Activated CD4-positive, alpha-beta memory T cell treated with anti-CD3 and anti-CD28 coated beads, Interleukin-2, amount 10 ng/mL, durations not matched to agents 7 days and 5 days (primary cell): ENCODE measurements at regions not wholly inside any gene's neighbourhood (a gene's known extent, or its start where the extent isn't known, plus 50 kb on each side); places are given as distances from the start of the nearest gene placed in this dataset.

Experiments
- CTCF ChIA-PET: fragments of 350-600 bp; sonication (Branson Sonifier 250); formaldehyde crosslinking; loops from one replicate; lab custom pipeline; 2021; ENCODE audit warnings: antibody characterized with exemption, inconsistent platforms; lab: Charles Lee
- POLR2A ChIA-PET: fragments of 350-600 bp; sonication (Branson Sonifier 250); formaldehyde crosslinking; loops from one replicate; lab custom pipeline; 2021; ENCODE audit warnings: antibody characterized with exemption; lab: Charles Lee
- DNase-seq: peaks from one replicate; pipeline ENCODE4 v3.0.0-alpha.2; 2020
- H3K27ac Mint-ChIP-seq: one replicate; pipeline ENCODE4 v1.8.0; 2021; ENCODE audit warnings: mild to moderate bottlenecking, mixed read lengths
- H3K27me3 Mint-ChIP-seq: one replicate; pipeline ENCODE4 v1.8.0; 2021; ENCODE audit warnings: mixed read lengths
- H3K36me3 Mint-ChIP-seq: one replicate; pipeline ENCODE4 v1.8.0; 2021; ENCODE audit warnings: low read depth, mixed read lengths
- H3K4me1 Mint-ChIP-seq: one replicate; pipeline ENCODE4 v1.8.0; 2021; ENCODE audit warnings: mixed read lengths
- H3K4me3 Mint-ChIP-seq: one replicate; pipeline ENCODE4 v1.8.0; 2021; ENCODE audit warnings: mild to moderate bottlenecking, mixed read lengths
- H3K9me3 Mint-ChIP-seq: one replicate; pipeline ENCODE4 v1.8.0; 2021; ENCODE audit warnings: mixed read lengths

DNA sequence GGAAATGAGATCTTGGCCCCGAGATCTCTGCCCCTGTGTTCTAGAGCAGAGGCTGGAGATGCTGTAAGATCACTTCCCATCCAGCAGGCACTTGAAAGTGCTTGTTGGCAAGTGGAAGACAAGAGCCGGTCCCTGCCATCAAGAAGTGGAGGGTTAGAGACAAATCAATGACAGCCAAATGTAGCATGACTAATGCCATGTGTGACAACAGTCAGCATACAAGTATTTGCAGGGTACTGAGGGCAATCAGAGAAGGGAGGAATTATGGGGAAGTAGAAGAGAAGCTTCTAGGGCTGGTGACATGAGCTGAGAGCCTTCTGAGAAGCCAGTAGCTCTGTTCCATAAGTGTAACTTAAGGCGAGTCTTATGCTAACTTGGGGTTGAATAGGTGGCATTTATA, 58.6 kb downstream of the TMEM17 start:
- Mint-ChIP-seq H3K9me3 (no peaks in the 10 kb centered on the region), H3K4me1 (no peaks in the 10 kb centered on the region), H3K36me3 (no peaks in the 10 kb centered on the region), H3K4me3 (no peak overlapping the region), H3K27ac (no peak overlapping the region), H3K27me3 (peaks cover 1% of the 10 kb centered on the region)
- POLR2A ChIA-PET = no interaction called here
- no peak for DNase-seq
- CTCF ChIA-PET = interaction anchor here (4.1 kb wide), 1 partner anchor 10 kb away, joined by 14 read pairs; no protein-coding TSS in a partner anchor

- ChIA-PET POLR2A (no interaction called here), CTCF (interaction anchor here (4.1 kb wide), 1 partner anchor 11 kb away, joined by 14 read pairs; no protein-coding TSS in a partner anchor)
- H3K4me1 Mint-ChIP-seq = no peaks in the 10 kb centered on the region
- no peaks in the 10 kb centered on the region for H3K9me3 Mint-ChIP-seq
- H3K36me3 Mint-ChIP-seq = no peaks in the 10 kb centered on the region
- no peak overlapping the region for H3K27ac Mint-ChIP-seq
- H3K4me3 Mint-ChIP-seq = no peak overlapping the region
- no peak for DNase-seq
- peaks cover 3% of the 10 kb centered on the region for H3K27me3 Mint-ChIP-seq
Measured at GRCh38 chr2:62446491-62446890, 59.5 kb downstream of the TMEM17 start.

DNA sequence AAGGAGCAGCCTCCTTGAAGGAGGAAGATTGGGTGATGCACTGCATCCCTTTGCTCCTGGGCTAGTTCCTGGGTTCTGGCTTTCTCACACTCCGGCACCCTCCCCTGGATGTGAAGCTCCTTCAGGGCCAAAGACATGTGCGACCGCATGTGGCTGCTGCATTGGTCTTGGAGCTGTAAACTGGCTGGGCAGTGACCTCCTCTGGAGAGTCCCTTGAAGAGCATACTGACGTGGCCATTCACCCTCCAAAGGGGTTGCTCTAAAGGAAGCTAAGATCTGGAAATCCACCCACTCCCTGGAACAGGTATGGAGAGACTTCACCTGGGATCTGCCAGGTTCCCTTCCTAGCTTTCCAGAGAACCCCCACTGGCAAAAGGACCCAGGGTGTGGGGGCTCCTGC, 62.1 kb downstream of the TMEM17 start:
- no peak for DNase-seq
- Mint-ChIP-seq H3K27ac (no peak overlapping the region), H3K9me3 (no peaks in the 10 kb centered on the region), H3K4me3 (no peak overlapping the region), H3K36me3 (no peaks in the 10 kb centered on the region), H3K27me3 (peaks cover 4% of the 10 kb centered on the region), H3K4me1 (no peaks in the 10 kb centered on the region)
- ChIA-PET CTCF (no interaction called here), POLR2A (no interaction called here)

DNA sequence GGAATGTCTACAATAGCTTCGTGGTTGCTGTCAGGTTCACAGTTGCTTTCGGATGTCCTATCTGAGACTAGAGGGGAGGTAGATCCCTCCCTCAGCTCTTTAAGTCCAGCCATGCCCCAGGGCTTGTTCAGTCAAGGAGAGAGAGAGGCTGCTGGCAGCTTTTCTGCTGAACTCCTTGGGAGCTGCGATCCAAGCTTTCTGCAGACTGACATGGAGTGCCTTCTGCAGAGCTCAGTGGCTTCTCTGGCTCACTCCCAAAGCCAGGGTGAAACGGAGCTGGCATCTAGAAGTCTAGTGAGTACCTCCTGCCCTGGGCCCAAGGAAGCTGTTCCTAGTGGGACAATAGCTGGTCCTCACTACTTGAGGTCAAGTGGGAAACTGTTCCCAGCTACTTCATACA, 62.5 kb downstream of the TMEM17 start:
- H3K36me3 Mint-ChIP-seq = no peaks in the 10 kb centered on the region
- CTCF ChIA-PET = interaction anchor here (1.1 kb wide), 1 partner anchor 13 kb away, joined by 3 read pairs; no protein-coding TSS in a partner anchor
- no peak overlapping the region for H3K4me3 Mint-ChIP-seq
- POLR2A ChIA-PET = no interaction called here
- peaks cover 4% of the 10 kb centered on the region for H3K27me3 Mint-ChIP-seq
- no peak overlapping the region for H3K27ac Mint-ChIP-seq
- no peak for DNase-seq
- H3K4me1 Mint-ChIP-seq = no peaks in the 10 kb centered on the region
- H3K9me3 Mint-ChIP-seq = no peaks in the 10 kb centered on the region

- DNase-seq = no peak
- H3K4me3 Mint-ChIP-seq = no peak overlapping the region
- no peak overlapping the region for H3K27ac Mint-ChIP-seq
- ChIA-PET POLR2A (no interaction called here), CTCF (no interaction called here)
- no peaks in the 10 kb centered on the region for H3K4me1 Mint-ChIP-seq
- H3K36me3 Mint-ChIP-seq = no peaks in the 10 kb centered on the region
- H3K9me3 Mint-ChIP-seq = no peaks in the 10 kb centered on the region
- H3K27me3 Mint-ChIP-seq = peaks cover 4% of the 10 kb centered on the region
Measured at GRCh38 chr2:62441824-62442223, 64.2 kb downstream of the TMEM17 start.

DNA sequence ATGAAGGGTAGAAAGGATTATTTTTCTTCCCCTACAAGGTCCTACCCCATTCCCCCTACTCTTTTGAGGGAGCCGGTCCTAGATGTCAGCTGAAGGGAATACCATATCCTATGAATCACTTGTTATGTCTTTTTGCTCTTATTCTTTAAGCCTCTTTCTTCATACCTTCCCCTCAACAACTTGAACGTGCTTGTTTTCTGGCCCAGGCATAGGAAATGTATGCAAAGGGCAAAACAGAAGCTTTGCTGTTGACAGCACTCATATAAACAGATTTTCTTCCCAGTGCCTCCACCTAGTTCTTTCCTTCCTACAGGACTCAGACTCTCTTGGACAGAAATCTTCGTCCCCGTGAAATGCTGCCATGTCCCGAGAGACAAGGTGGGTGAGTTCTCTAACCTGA, 64.6 kb downstream of the TMEM17 start:
- no peaks in the 10 kb centered on the region for H3K36me3 Mint-ChIP-seq
- no peak overlapping the region for H3K27ac Mint-ChIP-seq
- no peaks in the 10 kb centered on the region for H3K4me1 Mint-ChIP-seq
- H3K9me3 Mint-ChIP-seq = no peaks in the 10 kb centered on the region
- ChIA-PET CTCF (no interaction called here), POLR2A (no interaction called here)
- no peak overlapping the region for H3K4me3 Mint-ChIP-seq
- DNase-seq = no peak
- peaks cover 4% of the 10 kb centered on the region for H3K27me3 Mint-ChIP-seq

DNA sequence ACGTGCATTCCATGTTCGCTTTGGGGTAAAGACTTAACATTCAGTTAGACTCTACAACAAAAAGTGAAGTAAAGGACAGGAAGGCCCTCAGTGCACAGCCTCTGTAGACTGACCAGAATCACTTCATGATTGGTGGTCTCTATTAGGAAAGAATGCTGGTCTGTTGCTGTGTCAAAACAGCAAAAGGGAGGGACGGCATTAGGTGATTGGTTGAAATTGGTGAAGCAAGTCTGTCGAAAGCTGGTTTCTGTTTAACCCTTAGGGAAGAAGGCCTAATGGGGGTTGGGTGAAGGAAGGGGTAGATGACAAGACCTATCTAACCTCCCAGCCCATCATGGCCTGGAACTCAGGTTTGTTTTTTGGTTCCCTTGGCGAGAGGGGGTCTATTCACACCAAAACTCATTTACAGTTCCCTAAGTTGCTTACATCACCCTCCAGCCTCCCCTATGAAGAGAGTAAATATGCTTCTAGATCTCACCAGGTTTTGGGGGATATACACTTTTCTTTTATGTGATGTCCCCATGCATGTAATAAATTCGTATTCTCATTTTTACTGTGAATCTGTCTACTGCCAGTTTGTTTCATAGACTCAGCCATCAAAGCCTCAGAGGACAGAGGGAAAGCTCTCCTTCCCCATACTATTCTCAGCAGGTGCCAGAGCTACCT, 65.6 kb downstream of the TMEM17 start:
- H3K4me3 Mint-ChIP-seq = no peak overlapping the region
- CTCF ChIA-PET = no interaction called here
- POLR2A ChIA-PET = no interaction called here
- no peaks in the 10 kb centered on the region for H3K9me3 Mint-ChIP-seq
- peaks cover 4% of the 10 kb centered on the region for H3K27me3 Mint-ChIP-seq
- no peak overlapping the region for H3K27ac Mint-ChIP-seq
- no peaks in the 10 kb centered on the region for H3K4me1 Mint-ChIP-seq
- no peak for DNase-seq
- H3K36me3 Mint-ChIP-seq = no peaks in the 10 kb centered on the region

DNA sequence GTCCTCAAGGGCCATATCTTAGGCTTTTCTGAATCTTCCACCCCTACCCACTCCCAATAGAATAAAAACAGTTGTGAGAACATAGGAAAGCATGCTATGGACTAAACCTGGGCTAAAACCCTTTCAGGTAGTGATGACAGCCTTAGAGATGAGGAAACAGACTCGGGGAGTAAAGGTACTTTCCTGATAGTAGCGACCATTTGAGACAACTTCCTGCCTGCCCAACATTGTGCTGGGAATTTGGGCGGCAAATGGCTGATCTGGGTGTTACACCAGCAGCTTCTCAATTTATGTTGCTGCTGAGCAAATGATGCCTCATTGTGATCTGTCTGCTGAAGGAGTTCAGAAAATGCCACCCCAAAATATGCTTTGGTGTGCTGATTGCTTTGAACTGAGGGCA, 66.6 kb downstream of the TMEM17 start:
- ChIA-PET CTCF (no interaction called here), POLR2A (no interaction called here)
- Mint-ChIP-seq H3K36me3 (no peaks in the 10 kb centered on the region), H3K9me3 (no peaks in the 10 kb centered on the region), H3K27ac (no peak overlapping the region), H3K4me3 (no peak overlapping the region), H3K27me3 (peaks cover 2% of the 10 kb centered on the region), H3K4me1 (no peaks in the 10 kb centered on the region)
- DNase-seq = no peak

DNA sequence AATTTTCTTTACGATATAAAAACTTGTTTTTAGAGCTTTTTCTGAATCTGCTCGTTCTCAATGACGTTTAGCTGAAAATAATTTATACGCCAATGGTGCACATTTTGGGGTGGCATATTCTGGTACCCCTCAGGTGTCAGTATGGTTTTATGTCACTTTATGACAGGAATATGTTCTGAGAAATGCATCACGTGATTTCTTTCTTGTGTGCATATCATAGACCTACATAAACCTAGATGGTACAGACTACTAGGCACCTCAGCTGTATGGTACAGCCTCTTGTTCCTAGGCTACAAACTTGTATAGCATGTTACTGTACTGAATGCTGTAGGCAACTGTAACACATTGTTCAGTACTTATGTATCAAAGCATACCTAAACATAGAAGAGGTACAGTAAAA, 68.2 kb downstream of the TMEM17 start:
- Mint-ChIP-seq H3K4me3 (no peak overlapping the region), H3K4me1 (no peaks in the 10 kb centered on the region), H3K36me3 (no peaks in the 10 kb centered on the region), H3K27me3 (peaks cover 2% of the 10 kb centered on the region), H3K27ac (no peak overlapping the region), H3K9me3 (no peaks in the 10 kb centered on the region)
- DNase-seq = no peak
- ChIA-PET CTCF (interaction anchor here (0.5 kb wide), 1 partner anchor 453 kb away, joined by 4 read pairs; no protein-coding TSS in a partner anchor), POLR2A (no interaction called here)

DNA sequence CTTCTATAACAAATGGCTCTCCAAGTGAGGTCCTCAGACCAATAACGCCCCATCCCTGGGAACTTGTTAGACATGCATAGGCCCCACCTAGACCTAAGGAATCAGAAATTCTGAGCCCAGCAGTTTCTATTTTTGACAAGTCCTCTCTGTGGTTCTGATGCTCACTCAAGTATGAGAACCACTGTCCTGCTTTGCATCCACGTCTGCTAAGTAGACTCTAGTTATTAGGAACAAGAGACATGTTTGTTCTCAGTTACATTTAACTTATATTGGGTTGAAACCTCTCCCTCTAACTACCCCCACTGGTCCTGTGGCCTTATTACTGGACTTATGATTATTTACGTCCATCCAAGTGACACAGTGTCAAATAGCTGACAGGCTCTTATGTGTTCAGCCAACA, 70.3 kb downstream of the TMEM17 start:
- Mint-ChIP-seq H3K27me3 (no peaks in the 10 kb centered on the region), H3K4me1 (no peaks in the 10 kb centered on the region), H3K27ac (no peak overlapping the region), H3K4me3 (no peak overlapping the region), H3K36me3 (no peaks in the 10 kb centered on the region), H3K9me3 (no peaks in the 10 kb centered on the region)
- DNase-seq = no peak
- POLR2A ChIA-PET = no interaction called here
- CTCF ChIA-PET = no interaction called here

DNA sequence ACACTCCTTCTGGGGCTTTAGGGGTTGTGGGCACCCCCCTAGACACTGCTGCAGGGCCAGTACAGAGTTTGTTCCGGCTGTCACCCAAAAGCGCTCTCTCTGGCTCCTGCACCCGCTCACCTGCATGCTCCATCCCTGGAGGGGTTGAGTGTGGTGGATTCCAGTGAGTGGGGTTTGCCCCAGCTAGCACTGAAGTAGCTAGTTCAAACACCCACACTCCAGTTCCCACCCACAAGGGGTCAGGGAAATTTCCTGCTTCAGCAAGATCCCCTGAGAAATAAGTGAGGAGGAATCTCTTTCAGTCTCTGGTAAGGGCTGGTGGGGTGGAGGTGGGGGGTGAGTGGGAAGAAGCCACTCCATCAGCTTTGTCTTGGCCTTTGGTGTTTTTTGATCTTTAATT, 73.6 kb downstream of the TMEM17 start:
- no peaks in the 10 kb centered on the region for H3K9me3 Mint-ChIP-seq
- DNase-seq = no peak

GRCh38 chr2:62431512-62431911, 74.5 kb downstream of the TMEM17 start:
- H3K4me1 Mint-ChIP-seq = no peaks in the 10 kb centered on the region
- no peaks in the 10 kb centered on the region for H3K27me3 Mint-ChIP-seq
- DNase-seq = no peak
- CTCF ChIA-PET = no interaction called here
- no peaks in the 10 kb centered on the region for H3K36me3 Mint-ChIP-seq
- no peak overlapping the region for H3K4me3 Mint-ChIP-seq
- no peaks in the 10 kb centered on the region for H3K9me3 Mint-ChIP-seq
- no peak overlapping the region for H3K27ac Mint-ChIP-seq
- POLR2A ChIA-PET = no interaction called here

More for the DNA sequence above, 73.6 kb downstream of the TMEM17 start:
- H3K27me3 Mint-ChIP-seq = no peaks in the 10 kb centered on the region
- H3K27ac Mint-ChIP-seq = no peak overlapping the region
- H3K36me3 Mint-ChIP-seq = no peaks in the 10 kb centered on the region
- POLR2A ChIA-PET = no interaction called here
- no peaks in the 10 kb centered on the region for H3K4me1 Mint-ChIP-seq
- CTCF ChIA-PET = no interaction called here
- no peak overlapping the region for H3K4me3 Mint-ChIP-seq

DNA sequence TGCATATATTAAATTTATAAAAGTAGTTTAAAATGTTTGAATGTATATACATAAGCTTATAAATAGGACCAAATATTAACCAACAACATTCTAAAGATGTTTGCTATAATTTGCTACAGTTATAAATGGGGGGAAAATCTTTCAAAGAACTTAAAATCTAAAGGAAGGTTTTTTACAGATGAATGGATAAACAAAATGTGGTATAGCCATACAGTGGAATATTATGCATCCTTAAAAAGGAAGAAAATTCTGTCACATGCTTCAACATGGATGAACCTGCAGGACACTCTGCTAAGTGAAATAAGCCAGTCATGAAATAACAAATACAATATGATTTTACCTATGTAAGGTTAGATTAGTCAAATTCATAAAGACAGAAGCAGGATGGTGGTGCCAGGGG, 75.8 kb downstream of the TMEM17 start:
- H3K4me3 Mint-ChIP-seq = no peak overlapping the region
- H3K27me3 Mint-ChIP-seq = no peaks in the 10 kb centered on the region
- no peaks in the 10 kb centered on the region for H3K9me3 Mint-ChIP-seq
- H3K36me3 Mint-ChIP-seq = no peaks in the 10 kb centered on the region
- DNase-seq = no peak
- ChIA-PET POLR2A (no interaction called here), CTCF (interaction anchor here (1.1 kb wide), 1 partner anchor 27 kb away, joined by 3 read pairs; no protein-coding TSS in a partner anchor)
- H3K27ac Mint-ChIP-seq = no peak overlapping the region
- H3K4me1 Mint-ChIP-seq = no peaks in the 10 kb centered on the region

DNA sequence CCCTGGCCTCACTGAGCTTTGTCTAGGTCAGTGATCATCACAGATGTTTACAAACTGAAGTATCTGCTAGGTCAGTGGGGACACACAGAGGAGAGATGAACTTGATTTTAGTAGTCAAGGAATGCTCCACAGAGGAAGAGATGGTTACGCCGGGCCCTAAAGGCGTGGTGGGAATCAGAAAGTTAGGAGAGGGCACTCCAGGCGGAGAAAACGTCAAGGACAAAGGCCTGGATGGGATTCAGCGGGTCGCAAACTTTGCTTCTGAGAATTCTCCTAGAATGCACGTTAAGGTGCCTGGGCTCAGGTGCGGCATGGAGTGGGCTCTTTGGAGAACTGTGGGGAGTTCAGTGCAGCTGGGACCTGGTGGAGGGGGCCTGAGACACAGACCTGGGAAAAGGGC, 78.8 kb downstream of the TMEM17 start:
- no peak for DNase-seq
- ChIA-PET CTCF (no interaction called here), POLR2A (no interaction called here)
- H3K4me1 Mint-ChIP-seq = no peaks in the 10 kb centered on the region
- no peak overlapping the region for H3K4me3 Mint-ChIP-seq
- H3K36me3 Mint-ChIP-seq = no peaks in the 10 kb centered on the region
- H3K27me3 Mint-ChIP-seq = peaks cover 3% of the 10 kb centered on the region
- no peaks in the 10 kb centered on the region for H3K9me3 Mint-ChIP-seq
- no peak overlapping the region for H3K27ac Mint-ChIP-seq
